Liver (tissue), 7 donors: ENCODE measurements at regions not wholly inside any gene's neighbourhood (a gene's known extent, or its start where the extent isn't known, plus 50 kb on each side); places are given as distances from the start of the nearest gene placed in this dataset.

Experiments used
- DNase-seq: peaks from one replicate; pipeline ENCODE4 v3.0.0-alpha.2; 2017; ENCODE audit warnings: low spot score
- H3K27ac ChIP-seq, 2 donors: one replicate each; pipeline ENCODE4 v1.7.0; 2013; ENCODE audit warnings: inconsistent platforms in 2 of 2, low read length in 2 of 2, control low read depth in 1 of 2, low read depth in 1 of 2, mild to moderate bottlenecking in 1 of 2
- H3K27me3 ChIP-seq, 4 donors: one replicate each; pipeline versions ENCODE4 v1.6.1 to v1.7.0; 2013; ENCODE audit warnings: low read length in 3 of 4, inconsistent platforms in 1 of 4, mild to moderate bottlenecking in 1 of 4, moderate library complexity in 1 of 4; ENCODE audit not compliant: control insufficient read depth in 4 of 4, insufficient read depth in 4 of 4
- H3K36me3 ChIP-seq, 4 donors: one replicate each; pipeline versions ENCODE4 v1.6.1 to v1.7.0; 2013; ENCODE audit warnings: low read length in 3 of 4, mild to moderate bottlenecking in 3 of 4, low read depth in 1 of 4, moderate library complexity in 1 of 4; ENCODE audit not compliant: control insufficient read depth in 4 of 4, insufficient read depth in 3 of 4
- H3K4me1 ChIP-seq, 4 donors: one replicate each; pipeline versions ENCODE4 v1.6.1 to v1.7.0; 2013; ENCODE audit warnings: low read length in 3 of 4, mild to moderate bottlenecking in 3 of 4, moderate library complexity in 1 of 4; ENCODE audit not compliant: control insufficient read depth in 4 of 4, insufficient read depth in 4 of 4
- H3K4me3 ChIP-seq, 3 donors: one replicate each; pipeline versions ENCODE4 v1.6.1 to v1.7.0; 2013; ENCODE audit warnings: low read length in 3 of 3, control low read depth in 1 of 3, low read depth in 1 of 3, mild to moderate bottlenecking in 1 of 3
- H3K9ac ChIP-seq, 2 donors: one replicate each; pipeline ENCODE4 v1.7.0; 2013; ENCODE audit warnings: low read length in 2 of 2, mild to moderate bottlenecking in 2 of 2, moderate library complexity in 2 of 2, control low read depth in 1 of 2, low read depth in 1 of 2
- H3K9me3 ChIP-seq, 4 donors: one replicate each; pipeline versions ENCODE4 v1.6.1 to v1.7.0; 2013; ENCODE audit warnings: low read length in 3 of 4; ENCODE audit not compliant: control insufficient read depth in 4 of 4
- ATF3 ChIP-seq: IDR thresholded peaks from 2 replicates; pipeline ENCODE4 v1.6.1; 2016; ENCODE audit warnings: antibody characterized with exemption
- EGR1 ChIP-seq, 2 donors: IDR thresholded peaks; 2 replicates each; pipeline ENCODE4 v1.6.1; 2016 to 2018; ENCODE audit warnings: antibody characterized with exemption in 2 of 2, low read depth in 2 of 2
- FOXA2 ChIP-seq: IDR thresholded peaks from 2 replicates; pipeline ENCODE4 v1.6.1; 2016; ENCODE audit warnings: antibody characterized with exemption
- HNF4A ChIP-seq, 2 donors: conservative IDR thresholded peaks; 2 replicates each; pipeline ENCODE4 v1.6.1; 2016; ENCODE audit warnings: antibody characterized with exemption in 2 of 2, mild to moderate bottlenecking in 2 of 2
- HNF4G ChIP-seq: IDR thresholded peaks from 2 replicates; pipeline ENCODE4 v1.6.1; 2016; ENCODE audit warnings: antibody characterized with exemption
- RAD21 ChIP-seq, 2 donors: IDR thresholded peaks; 2 replicates each; pipeline ENCODE4 v1.6.1; 2016; ENCODE audit warnings: antibody characterized with exemption in 2 of 2, mild to moderate bottlenecking in 2 of 2
- REST ChIP-seq: IDR thresholded peaks from 2 replicates; pipeline ENCODE4 v1.6.1; 2016; ENCODE audit warnings: antibody characterized with exemption, mild to moderate bottlenecking
- SP1 ChIP-seq: IDR thresholded peaks from 2 replicates; pipeline ENCODE4 v1.6.1; 2018; ENCODE audit warnings: antibody characterized with exemption, mild to moderate bottlenecking
- TAF1 ChIP-seq: conservative IDR thresholded peaks from 2 replicates; pipeline ENCODE4 v1.6.1; 2016; ENCODE audit warnings: antibody characterized with exemption, mild to moderate bottlenecking
- ZBTB33 ChIP-seq: IDR thresholded peaks from 2 replicates; pipeline ENCODE4 v1.6.1; 2016; ENCODE audit warnings: antibody characterized with exemption
- WGBS: extraction: QIAGEN DNeasy Blood & Tissue Kit; methylation state at CpG from one replicate; pipeline ENCODE4 v1.1.7; 2013; 5-methylcytosine and 5-hydroxymethylcytosine counted together
- donor health status: healthy.
- donor health status: healthy.
- donor health status: healthy.
- donor health status: healthy.

- TF ChIP-seq REST, result no peak
- TF ChIP-seq SP1, result no peak
- TF ChIP-seq TAF1, result no peak
Observed at GRCh38 chr19:31121501-31121900, 227.7 kb downstream of the TSHZ3 start (continued).

GRCh38 chr19:31120952-31121351 is 228.3 kb downstream of the TSHZ3 start:
- TF ChIP-seq TAF1, result no peak
- no peak for TF ChIP-seq RAD21 (IDR thresholded peaks at IDR 0.05)
- TF ChIP-seq ATF3, result no peak
- no peak for TF ChIP-seq HNF4A (conservative IDR thresholded peaks at IDR 0.05)
- no peak for TF ChIP-seq FOXA2
- TF ChIP-seq HNF4G, result no peak
- TF ChIP-seq ZBTB33, result no peak
- Histone ChIP-seq H3K4me3 (no peak overlapping the region), H3K9me3 (peaks cover 0 to 2% (median 0%) of the 10 kb centered on the region in 4 donors), H3K9ac (no peak overlapping the region), H3K36me3 (no peaks in the 10 kb centered on the region), H3K27ac (no peak overlapping the region), H3K27me3 (peaks cover 0 to 3% (median 0%) of the 10 kb centered on the region in 4 donors), H3K4me1 (no peaks in the 10 kb centered on the region)
- 84% methylated on average over 6 of the region's 6 CpGs for WGBS
- no peak for DNase-seq

GRCh38 chr19:31119951-31120690 is 229.1 kb downstream of the TSHZ3 start:
- Histone ChIP-seq H3K9ac (no peak overlapping the region), H3K4me3 (no peak overlapping the region)

More at GRCh38 chr19:31119951-31120690, 229.1 kb downstream of the TSHZ3 start:
- Histone ChIP-seq H3K27me3 (no peaks in the 10 kb centered on the region), H3K4me1 (no peaks in the 10 kb centered on the region), H3K27ac (no peak overlapping the region), H3K9me3 (peaks cover 0 to under 1% (median 0%) of the 10 kb centered on the region in 4 donors), H3K36me3 (no peaks in the 10 kb centered on the region)
- no peak for DNase-seq
- 89% methylated on average over 5 of the region's 5 CpGs for WGBS
- no peak for TF ChIP-seq RAD21 (IDR thresholded peaks at IDR 0.05)
- no peak for TF ChIP-seq EGR1 (IDR thresholded peaks at IDR 0.05; ENCODE audit: low read depth in 2 of 2)
- TF ChIP-seq ZBTB33, result no peak
